ENCODE measurements at regions not wholly inside any gene's neighbourhood (a gene's known extent, or its start where the extent isn't known, plus 50 kb on each side); places are given as distances from the start of the nearest gene placed in this dataset.
"Not testable (repeated sequence)": the region's sequence is repeated elsewhere in the genome, so short reads cannot be mapped to it uniquely, and the experiment has no call there.

DNA sequence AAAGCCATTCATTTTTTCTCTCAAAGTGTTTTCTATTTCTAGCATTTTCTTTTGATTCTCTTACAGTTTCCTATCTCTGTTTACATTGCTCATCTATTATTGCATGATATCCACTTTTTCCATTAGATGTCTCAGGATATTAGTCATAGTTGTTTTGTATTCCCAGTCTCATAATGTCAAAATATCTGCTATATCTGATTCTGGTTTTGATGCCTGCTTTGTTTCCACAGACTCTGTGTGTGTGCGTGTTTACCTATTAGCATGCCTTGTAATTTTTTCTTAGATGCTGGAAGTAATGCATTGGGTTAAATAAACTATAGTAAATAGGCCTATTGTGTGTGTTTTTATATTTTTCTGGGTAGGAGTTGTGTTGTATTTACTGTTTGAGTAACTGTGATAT, 1126.3 kb downstream of the SORCS1 start:
- no peak for DNase-seq

DNA sequence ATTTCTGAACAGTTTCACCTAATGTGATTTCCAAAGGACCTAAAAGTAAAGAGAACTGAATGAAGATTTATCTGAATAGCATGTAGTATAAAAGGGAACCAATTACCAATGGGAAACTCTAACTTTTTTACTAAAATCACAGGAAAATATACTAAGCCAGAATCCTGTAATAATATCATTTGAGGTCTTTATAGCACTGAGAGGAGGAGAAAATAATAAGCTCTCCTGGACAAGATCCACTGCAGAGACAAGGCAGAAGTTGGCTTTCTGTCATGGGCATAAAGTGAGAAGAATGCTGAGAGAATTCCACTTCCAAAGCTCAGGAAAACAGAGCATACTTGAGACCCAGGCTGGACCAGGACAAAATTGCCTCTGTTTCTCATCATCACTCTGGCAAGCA, 1131.4 kb downstream of the SORCS1 start:
- DNase-seq, result no peak

DNA sequence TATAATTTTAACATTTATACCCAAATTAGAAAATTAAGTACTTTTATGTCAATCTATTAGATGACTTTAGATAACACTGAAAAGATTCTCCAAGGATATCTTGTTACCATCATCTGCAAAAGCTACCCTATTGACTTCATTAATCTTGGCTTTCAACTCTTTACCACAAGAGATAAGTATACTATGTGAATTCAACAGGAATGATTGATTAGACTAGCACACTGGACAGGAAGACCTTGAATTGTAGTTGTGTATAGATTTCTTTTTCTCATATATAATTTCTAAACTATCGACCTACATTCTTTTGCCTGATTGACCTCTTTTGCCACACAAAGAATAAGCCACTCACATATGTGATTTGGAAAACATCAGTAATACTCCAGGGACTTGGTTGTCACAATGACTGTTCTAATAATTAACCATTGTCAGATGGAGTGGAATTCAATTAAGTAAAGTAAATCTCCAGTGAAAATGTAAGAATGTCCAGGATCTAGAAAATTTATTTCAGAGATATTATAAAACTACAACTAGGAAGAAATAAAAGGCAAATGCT, 1132.0 kb downstream of the SORCS1 start:
- no peak for DNase-seq

DNA sequence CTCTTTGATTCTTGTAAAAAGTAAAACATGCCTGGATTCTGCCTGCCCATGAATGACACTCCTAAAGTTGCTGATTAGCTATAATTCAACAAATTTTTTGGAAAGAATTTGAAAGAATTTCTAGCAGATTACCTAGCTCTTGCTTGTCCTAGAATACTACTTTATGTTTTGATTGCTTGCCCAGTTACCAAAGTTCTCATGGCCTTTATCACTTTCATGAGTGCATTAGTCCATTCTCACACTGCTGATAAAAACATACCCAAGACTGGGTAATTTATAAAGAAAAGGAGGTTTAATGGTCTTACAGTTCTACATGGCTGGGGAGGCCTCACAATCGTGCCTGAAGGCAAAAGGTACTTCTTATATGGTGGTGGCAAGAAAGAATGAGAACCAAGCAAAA, 1137.3 kb downstream of the SORCS1 start:
- no peak for DNase-seq

DNA sequence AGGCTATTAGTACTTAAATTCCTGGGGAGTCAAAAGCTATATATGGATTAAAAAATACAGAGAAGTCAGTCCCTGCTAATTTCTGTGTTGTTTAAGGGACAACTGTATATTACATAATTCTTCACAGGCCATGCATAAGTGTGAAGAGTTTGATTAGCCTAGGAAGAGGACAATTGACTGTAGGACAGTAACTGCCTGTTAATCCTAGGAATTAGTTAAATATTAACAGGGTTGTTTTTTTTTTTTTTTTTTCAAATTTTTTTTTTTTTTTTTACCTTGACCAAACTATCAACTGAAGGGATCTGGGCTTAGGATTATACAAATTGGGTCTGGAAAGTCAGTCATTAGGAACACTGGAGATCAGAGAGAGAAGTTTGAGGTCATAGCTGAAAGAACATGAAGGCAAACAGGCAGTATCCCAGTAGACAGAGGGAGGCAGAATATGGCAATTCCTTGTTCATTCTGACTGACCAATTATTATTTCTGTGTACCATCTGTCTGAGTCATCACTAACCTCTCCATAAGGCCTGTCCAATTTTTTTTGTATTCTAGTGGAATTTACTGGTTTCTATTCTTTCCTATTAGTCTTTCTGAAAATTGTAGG, 1139.2 kb downstream of the SORCS1 start:
- no peak for DNase-seq

DNA sequence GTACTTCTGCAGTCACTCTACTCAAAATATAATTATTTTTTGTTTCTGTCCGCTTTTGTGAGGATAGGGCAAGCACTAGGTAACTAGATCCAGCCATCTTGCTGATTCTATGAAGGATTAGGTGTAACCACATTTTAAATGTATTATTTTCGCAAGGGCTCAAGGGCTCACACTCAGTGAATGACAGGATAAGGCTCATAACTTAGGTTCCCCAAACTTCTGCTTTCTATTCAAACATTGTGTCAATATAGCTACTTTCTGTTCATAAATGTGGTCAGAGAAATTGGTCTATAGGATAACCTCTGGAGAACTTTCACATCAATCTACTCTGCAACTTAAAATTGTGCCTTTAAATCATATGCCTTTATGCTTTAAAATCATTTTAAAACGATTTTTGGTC, 1141.2 kb downstream of the SORCS1 start:
- no peak for DNase-seq

DNA sequence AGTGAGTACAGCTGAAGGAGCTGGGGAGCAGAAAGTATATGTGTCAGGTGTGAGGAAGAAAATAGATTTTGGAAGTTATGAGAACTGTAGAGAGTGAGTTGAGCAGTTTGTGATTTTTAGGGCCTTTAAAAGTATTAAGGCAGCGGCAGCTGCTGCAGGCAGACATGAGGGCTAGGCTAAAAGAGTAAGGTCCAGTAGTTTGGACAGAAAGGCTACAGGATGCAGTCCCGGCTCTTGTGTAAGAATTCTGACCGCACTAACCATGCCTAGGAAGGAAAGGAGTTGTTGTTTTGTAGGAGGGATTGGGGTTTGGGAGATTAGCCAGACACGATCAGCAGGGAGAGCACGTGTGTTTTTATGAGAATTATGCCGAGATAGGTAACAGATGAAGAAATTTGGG, 1144.9 kb downstream of the SORCS1 start:
- not testable (repeated sequence) for DNase-seq

DNA sequence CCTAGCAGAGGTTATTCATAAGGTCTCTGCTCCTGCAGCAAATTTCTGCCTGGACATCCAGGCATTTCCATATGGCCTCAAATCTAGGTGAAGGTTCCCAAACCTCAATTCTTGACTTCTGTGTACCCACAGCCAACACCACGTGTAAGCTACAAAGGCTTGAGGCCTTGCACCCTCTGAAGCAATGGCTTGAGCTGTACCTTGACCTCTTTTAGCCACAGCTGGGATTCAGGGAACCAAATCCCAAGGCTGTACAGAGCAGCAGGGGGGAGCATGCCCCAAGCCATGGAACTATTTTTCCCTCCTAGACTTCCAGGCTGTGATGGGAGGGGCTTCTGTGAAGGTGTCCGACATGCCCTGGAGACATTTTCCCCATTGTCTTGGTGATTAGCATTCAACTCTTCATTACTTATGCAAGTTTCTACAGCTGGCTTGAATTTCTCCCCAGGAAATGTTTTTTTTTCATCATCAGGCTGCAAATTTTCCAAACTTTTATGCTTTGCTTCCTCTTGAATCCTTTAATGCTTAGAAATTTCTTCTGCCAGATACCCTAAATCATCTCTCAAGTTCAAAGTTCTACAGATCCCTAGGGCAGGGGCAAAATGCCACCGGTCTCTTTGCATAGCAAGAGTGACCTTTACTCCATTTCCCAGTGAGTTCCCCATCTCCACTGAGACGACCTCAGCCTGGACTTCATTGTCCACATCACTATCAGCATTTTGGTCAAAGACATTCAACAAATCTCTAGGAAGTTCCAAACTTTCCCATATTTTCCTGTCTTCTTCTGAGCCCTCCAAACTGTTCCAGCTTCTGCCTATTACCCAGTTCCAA, 1148.9 kb downstream of the SORCS1 start:
- DNase-seq, result not testable (repeated sequence)

DNA sequence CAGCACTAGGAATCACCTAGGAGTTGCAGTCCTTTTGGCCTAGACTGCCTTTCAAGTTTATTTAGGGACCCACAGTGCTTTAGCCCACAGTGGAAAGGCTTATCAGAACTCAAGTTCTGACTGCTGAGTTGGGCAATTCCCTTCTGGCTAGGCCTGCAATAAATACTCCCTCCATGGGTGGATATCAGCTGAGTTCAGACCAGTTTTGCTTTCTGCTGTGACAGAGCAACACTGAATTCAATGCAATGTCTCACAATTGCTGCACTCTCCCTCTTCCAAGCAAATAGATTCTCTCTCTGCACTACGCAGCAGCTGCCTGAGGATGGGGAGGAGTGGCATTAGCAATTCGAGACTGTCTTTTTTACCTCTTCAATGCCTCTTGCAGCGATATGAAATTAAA, 1153.3 kb downstream of the SORCS1 start:
- no peak for DNase-seq

DNA sequence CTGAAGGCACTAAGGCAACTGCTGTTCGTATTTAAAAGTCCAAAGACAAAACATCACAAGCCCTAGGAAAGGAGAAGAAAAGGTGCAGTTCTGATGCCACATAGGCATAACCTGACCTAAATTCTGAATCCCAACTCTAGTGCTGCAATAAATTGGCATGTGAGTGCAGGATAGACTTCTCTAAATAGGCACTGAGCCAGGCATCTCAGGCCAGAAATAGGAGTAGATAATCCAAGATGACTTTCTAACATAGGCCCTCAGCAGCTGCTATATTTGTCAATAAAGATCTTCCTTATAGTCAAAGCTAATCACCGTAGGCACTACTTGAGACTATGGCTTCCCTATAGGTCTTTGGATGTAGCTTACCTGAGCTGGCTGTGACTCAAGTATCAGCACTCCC, 1163.8 kb downstream of the SORCS1 start:
- DNase-seq, result no peak

DNA sequence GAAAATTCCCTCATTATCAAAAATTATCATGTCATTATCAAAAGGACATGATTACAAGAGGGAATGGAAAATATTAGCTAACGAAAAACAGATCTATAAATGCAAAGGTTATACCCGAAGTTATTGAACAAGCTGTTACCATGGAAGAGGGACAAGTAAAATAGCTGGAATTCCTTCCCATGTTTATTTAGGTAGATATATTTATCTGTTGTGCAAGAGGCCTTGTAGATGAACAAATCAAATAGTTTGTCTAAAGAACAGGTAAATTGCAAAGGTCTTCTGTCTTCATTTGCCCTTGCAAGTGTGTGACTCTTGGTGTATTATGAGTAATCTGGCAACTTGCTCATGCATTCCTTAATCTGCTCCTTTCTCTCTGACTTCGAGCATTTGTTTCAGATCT, 1170.9 kb downstream of the SORCS1 start:
- no peak for DNase-seq

DNA sequence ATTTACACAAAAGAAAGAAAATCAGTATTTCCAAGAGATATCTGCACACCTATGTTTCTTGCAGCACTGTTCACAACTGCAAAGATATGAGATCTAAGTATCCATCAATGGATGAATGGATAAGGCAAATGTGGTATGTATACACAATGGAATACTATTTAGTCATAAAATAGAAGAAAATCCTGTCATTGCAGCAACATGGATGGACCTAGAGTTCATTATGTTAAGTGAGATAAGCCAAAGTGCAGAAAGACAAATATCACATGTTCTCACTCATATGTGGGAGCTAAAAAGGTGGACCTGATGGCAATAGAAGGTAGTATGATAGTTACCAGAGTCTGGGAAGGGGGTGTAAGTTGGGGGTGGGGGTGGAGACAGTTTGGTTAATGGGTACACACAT, 1171.6 kb downstream of the SORCS1 start:
- DNase-seq, result no peak

DNA sequence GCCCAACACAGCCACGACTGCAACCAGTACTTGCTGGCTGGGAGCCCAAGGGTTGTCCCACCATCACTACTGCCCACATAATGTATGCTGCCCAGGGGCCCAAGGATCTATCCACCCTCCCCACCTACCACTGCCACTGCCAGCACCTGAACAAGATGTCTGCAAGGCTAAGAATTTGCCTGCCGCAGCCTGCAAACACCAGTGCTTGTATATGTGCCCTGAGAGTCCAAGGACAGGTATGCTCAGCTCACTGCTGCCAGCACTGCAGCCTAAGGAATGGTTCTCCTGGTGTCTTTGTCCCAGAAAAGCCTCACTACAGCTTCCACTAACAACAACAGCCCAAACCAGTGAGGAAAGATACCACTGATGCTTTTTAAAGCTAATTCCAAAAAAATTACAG, 1174.0 kb downstream of the SORCS1 start:
- DNase-seq, result no peak

DNA sequence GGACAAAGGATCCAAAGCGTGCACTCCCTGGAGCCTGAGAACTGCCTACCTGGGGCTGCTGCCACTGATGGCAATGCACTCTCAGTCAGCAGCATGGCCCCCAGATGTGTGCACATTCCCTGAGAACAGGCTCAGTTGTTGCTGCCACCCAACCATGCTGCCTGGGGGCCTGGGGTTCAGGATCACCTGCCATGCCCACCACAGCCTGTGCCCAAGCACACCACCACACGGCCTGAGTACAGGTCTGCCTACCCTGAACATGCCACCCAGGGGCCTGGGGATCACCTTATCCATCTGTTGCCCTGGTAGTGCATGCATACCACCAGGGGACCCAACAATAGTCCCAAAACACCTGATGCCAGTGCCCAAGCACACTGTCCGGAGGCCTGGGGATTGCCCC, 1174.5 kb downstream of the SORCS1 start:
- no peak for DNase-seq

DNA sequence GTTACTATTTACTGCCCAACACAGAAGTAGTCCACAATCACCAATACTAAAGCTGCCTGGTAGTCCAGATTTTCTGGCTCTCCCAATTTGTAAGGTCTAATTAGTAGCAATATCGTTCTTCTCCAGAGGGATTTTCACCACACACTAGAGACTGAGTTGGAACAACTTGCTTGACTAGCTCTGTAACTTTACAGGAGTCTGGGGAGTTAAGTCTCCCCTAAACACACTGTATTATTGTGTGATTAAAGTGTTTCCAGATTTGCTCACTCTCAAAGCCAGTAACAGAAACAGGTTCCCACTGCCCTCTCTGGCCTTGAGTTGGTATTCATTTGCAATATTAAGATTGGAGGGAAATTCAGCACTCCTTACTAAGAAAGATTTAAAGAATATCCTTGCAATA, 1175.7 kb downstream of the SORCS1 start:
- DNase-seq, result no peak

DNA sequence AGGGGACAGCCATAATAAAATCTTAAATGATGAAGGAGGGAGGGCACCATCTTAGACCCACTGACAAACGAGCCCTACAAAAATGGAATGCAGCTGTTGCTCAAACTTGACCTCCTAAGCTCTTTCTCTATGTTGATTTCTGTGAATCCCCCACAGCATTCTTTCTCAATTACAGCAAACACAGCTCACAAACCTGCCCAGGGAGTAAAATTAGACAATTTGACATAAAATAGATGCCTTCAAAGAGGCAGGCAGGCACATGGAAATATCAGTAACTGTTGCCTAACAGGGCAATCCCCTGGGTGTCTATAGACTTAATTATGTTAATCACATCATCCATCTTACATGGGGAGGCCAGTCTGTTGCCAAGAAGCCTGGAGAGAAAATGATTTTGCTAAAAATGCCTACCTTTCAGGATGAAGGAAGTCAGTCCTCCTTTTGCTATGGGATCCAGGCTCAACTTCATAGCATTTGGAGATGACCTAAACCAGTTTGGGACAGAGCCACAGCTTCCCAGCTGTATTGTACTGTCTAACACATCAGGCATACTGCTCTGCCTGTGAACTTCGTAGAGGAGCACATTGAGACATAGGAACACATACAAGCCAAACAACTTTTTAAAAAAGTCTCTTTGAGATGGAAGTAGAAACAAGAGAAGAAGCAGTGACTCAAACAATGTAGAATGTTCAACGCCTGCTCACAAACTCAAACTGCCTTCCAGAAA, 1177.4 kb downstream of the SORCS1 start:
- no peak for DNase-seq

DNA sequence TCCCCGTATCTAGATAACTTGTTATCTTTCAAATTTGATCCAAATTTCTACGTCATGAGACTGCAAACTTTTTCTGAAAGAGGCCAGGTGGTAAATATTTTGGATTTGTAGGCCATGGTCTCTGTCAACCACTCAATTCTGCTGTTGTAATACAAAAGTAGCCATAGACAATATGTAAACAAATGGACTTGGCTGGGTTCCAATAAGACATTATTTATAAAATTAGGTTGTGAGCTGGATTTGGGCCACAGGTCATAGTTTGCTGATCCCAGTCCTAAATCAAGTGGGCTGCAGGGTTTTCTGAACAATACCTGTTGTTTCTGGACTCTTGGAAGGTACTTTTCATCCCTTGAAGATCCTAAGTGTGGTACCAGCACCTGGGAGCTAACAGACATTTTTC, 1178.0 kb downstream of the SORCS1 start:
- DNase-seq, result no peak

DNA sequence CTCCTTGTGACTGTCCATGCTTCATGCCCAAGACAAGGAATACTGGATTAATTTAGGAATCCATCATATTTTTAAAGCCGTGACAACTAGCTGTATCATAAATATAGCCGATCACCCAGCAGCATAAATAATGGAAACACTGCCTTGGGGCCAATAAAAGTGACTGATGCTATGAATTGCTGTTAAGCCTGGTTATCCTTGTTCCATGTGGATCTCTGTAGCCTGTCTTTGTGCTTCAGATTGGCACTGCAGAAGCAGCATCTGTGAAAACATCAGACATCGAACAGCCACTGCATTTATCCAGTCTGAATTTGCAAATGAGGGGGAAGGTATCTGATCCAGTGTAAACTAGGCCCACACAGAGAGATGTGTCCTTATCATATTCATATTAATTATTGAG, 1181.8 kb downstream of the SORCS1 start:
- no peak for DNase-seq

DNA sequence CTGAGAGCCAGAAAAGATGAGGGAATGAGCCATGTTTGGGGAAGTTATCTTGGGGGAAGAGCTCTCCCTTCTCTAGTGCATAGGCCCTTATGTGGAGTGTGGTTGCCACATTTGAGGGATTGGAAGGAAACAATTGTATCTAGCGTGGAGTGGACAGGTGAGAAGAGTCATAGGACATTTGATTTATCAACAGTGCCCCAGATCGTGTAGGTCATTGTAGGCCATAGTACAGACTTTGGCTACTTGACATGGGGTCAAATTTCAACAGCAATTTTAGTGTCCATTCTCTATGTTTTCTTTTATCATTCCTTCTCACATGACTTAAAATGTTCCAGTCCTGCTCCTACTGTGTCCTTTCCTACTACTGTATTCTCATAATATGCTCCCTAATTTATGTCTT, 1182.8 kb downstream of the SORCS1 start:
- DNase-seq, result no peak

DNA sequence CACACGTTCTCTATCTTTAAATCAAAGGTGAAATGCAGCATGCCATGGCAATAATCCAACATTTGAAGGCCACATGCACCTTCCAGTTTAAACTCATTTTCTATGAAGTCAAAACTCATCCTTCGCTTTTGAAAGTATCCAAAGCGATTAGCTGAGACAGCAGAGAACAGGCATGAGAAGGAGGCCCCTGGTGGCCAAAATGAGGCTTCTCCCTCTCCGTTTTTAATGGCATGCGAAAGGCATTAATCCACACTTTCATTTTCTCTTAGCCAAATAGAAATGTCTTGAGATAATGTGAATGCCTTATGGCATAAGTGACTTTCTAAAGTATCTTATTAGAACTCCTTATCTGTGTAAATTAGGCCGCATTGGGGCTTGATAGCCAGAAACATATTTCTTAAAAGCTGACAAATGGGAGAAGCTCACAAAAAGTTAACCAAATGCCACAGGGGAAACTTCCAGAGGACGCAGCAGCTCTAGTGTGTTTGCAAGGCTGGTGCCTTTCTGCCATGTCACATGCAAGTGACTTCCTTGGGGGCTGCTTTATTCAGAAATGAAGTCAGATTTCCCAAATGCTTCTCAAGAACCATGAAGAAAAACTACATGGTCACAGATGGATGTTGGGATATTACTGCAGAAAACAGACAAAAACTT, 1189.6 kb downstream of the SORCS1 start:
- DNase-seq, result no peak

DNA sequence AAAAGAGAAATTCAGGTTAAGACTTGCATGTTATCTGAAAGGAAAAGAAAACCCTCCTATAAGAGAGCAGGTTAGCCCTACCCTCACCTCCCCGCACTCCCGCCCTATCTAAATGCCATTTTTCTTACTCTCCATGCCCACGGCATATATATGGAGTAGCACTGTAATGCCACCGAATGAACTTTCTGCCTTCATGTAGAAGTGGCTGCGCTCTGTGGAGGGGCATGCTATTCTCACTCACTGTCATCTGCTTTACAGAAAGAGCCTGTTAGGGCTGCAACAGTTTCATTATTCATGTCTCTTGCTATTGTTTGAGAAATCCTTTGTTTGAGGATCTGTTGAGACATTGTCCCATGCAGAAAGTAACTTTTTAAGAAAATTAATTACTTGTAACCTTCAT, 1190.6 kb downstream of the SORCS1 start:
- DNase-seq, result no peak

DNA sequence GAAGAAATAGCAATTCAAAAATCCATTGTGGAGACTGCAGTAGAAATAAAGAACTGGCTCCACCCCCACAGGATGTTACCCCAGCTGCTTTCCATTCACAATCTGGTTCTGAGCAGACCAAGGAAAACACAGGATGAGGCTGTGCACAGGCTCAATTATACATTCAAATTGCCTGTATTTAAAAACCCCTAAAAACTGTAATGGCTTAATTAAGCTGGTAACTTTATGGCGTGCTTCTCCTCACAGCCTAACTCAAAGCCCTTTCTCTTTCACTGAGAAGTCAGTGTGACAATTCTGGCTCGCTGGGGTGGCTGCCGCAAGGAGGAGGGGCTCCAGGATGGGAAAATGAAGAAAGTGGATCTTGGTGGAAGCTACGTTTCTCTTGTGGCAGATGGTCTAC, 1191.1 kb downstream of the SORCS1 start:
- no peak for DNase-seq

DNA sequence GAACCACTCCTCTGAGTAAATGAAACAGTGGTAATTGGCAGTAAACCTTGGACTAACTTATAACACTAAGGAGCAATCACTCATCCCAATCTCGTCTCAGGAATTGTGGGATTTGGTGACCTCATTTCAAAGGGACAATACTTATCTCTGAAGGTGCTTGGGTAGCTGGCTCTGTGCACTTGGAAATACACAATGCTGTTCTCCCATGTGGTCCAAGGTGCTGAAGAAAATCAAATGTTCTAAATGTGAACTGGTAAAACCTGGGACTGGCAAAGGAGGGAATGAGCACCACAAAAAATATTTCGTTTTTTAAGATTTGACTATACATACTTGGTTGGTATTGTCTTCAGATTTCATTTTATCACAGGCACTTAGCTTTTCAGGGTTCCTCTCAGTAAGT, 1193.0 kb downstream of the SORCS1 start:
- DNase-seq, result no peak
